ENCODE measurements at regions not wholly inside any gene's neighbourhood (a gene's known extent, or its start where the extent isn't known, plus 50 kb on each side); places are given as distances from the start of the nearest gene placed in this dataset.
"Not testable (repeated sequence)": the region's sequence is repeated elsewhere in the genome, so short reads cannot be mapped to it uniquely, and the experiment has no call there.

- Mint-ChIP-seq H3K36me3 (no peaks in the 10 kb centered on the region), H3K9me3 (peaks cover 9 to 17% of the 10 kb centered on the region in 2 donors), H3K27ac (no peak overlapping the region)
- DNase-seq (ENCODE audit: low spot score in 2 of 2) (no peak), ATAC-seq (no peak)
These were observed 654.2 kb downstream of the TENT5A start for GRCh38 chr6:81098109-81098814.

- H3K36me3 Mint-ChIP-seq; DNase-seq (ENCODE audit: low spot score in 2 of 2); H3K27ac Mint-ChIP-seq; ATAC-seq: not testable (repeated sequence)
- peaks cover 8 to 10% of the 10 kb centered on the region in 2 donors for H3K9me3 Mint-ChIP-seq
These were observed 656.0 kb downstream of the TENT5A start for GRCh38 chr6:81096464-81096863.

GRCh38 chr6:81093051-81093450, 659.4 kb downstream of the TENT5A start:
- no peak for ATAC-seq
- Mint-ChIP-seq H3K27ac (no peak overlapping the region), H3K36me3 (no peaks in the 10 kb centered on the region), H3K9me3 (peaks cover 4 to 8% of the 10 kb centered on the region in 2 donors)
- no peak for DNase-seq (ENCODE audit: low spot score in 2 of 2)

- no peaks in the 10 kb centered on the region for H3K36me3 Mint-ChIP-seq
These were observed 664.3 kb downstream of the TENT5A start for GRCh38 chr6:81088145-81088544.

GRCh38 chr6:81086991-81087390, 665.5 kb downstream of the TENT5A start:
- DNase-seq (ENCODE audit: low spot score in 2 of 2), result no peak
- Mint-ChIP-seq H3K27ac (no peak overlapping the region), H3K36me3 (no peaks in the 10 kb centered on the region), H3K9me3 (no peaks in the 10 kb centered on the region)
- ATAC-seq, result no peak

More at GRCh38 chr6:81088145-81088544, 664.3 kb downstream of the TENT5A start:
- ATAC-seq, result no peak
- peaks cover under 1 to 2% of the 10 kb centered on the region in 2 donors for H3K9me3 Mint-ChIP-seq
- DNase-seq (ENCODE audit: low spot score in 2 of 2), result no peak
- H3K27ac Mint-ChIP-seq, result no peak overlapping the region

GRCh38 chr6:81085431-81085790, 667.1 kb downstream of the TENT5A start:
- H3K36me3 Mint-ChIP-seq, result no peaks in the 10 kb centered on the region

GRCh38 chr6:81084776-81085430, 667.6 kb downstream of the TENT5A start:
- no peak for ATAC-seq
- no peak overlapping the region for H3K27ac Mint-ChIP-seq
- no peaks in the 10 kb centered on the region for H3K9me3 Mint-ChIP-seq
- no peak for DNase-seq (ENCODE audit: low spot score in 2 of 2)
- H3K36me3 Mint-ChIP-seq, result no peaks in the 10 kb centered on the region

More at GRCh38 chr6:81085431-81085790, 667.1 kb downstream of the TENT5A start:
- no peak for ATAC-seq
- DNase-seq (ENCODE audit: low spot score in 2 of 2), result no peak
- Mint-ChIP-seq H3K27ac (no peak overlapping the region), H3K9me3 (no peaks in the 10 kb centered on the region)

- DNase-seq (ENCODE audit: low spot score in 2 of 2) (no peak), ATAC-seq (no peak)
- no peaks in the 10 kb centered on the region for H3K36me3 Mint-ChIP-seq
- peaks cover 3 to 10% of the 10 kb centered on the region in 2 donors for H3K9me3 Mint-ChIP-seq
- no peak overlapping the region for H3K27ac Mint-ChIP-seq
These were observed 676.5 kb downstream of the TENT5A start for GRCh38 chr6:81075974-81076373.

GRCh38 chr6:81073318-81073717, 679.2 kb downstream of the TENT5A start:
- H3K27ac Mint-ChIP-seq, result no peak overlapping the region
- DNase-seq (ENCODE audit: low spot score in 2 of 2) (no peak), ATAC-seq (no peak)
- H3K9me3 Mint-ChIP-seq, result peaks cover 3 to 10% of the 10 kb centered on the region in 2 donors
- no peaks in the 10 kb centered on the region for H3K36me3 Mint-ChIP-seq

- Mint-ChIP-seq H3K9me3 (peaks cover 3 to 10% of the 10 kb centered on the region in 2 donors), H3K27ac (no peak overlapping the region), H3K36me3 (no peaks in the 10 kb centered on the region)
- ATAC-seq, result no peak
- no peak for DNase-seq (ENCODE audit: low spot score in 2 of 2)
These were observed 681.4 kb downstream of the TENT5A start for GRCh38 chr6:81071121-81071520.

GRCh38 chr6:81067057-81067456, 685.4 kb downstream of the TENT5A start:
- H3K27ac Mint-ChIP-seq, result no peak overlapping the region
- no peaks in the 10 kb centered on the region for H3K36me3 Mint-ChIP-seq
- DNase-seq (ENCODE audit: low spot score in 2 of 2) (no peak), ATAC-seq (no peak)
- peaks cover 3 to 10% of the 10 kb centered on the region in 2 donors for H3K9me3 Mint-ChIP-seq

- Mint-ChIP-seq H3K27ac (no peak overlapping the region), H3K9me3 (peaks cover 0 to 3% of the 10 kb centered on the region in 2 donors), H3K36me3 (no peaks in the 10 kb centered on the region)
- ATAC-seq (no peak), DNase-seq (ENCODE audit: low spot score in 2 of 2) (no peak)
These were observed 688.6 kb downstream of the TENT5A start for GRCh38 chr6:81063891-81064290.

GRCh38 chr6:81054036-81054435, 698.4 kb downstream of the TENT5A start:
- Mint-ChIP-seq H3K9me3 (peaks cover 3 to 4% of the 10 kb centered on the region in 2 donors), H3K27ac (no peak overlapping the region), H3K36me3 (no peaks in the 10 kb centered on the region)
- DNase-seq (ENCODE audit: low spot score in 2 of 2), result no peak
- ATAC-seq, result no peak

- ATAC-seq, result no peak
- peak overlapping the region in 1 of 2 donors; percentile 11 for H3K27ac Mint-ChIP-seq
- H3K36me3 Mint-ChIP-seq, result no peaks in the 10 kb centered on the region
- no peak for DNase-seq (ENCODE audit: low spot score in 2 of 2)
- no peaks in the 10 kb centered on the region for H3K9me3 Mint-ChIP-seq
These were observed 700.5 kb downstream of the TENT5A start for GRCh38 chr6:81051952-81052351.

- no peak overlapping the region for H3K27ac Mint-ChIP-seq
- DNase-seq (ENCODE audit: low spot score in 2 of 2), result no peak
- H3K36me3 Mint-ChIP-seq, result no peaks in the 10 kb centered on the region
- no peak for ATAC-seq
- H3K9me3 Mint-ChIP-seq, result no peaks in the 10 kb centered on the region
These were observed 702.9 kb downstream of the TENT5A start for GRCh38 chr6:81049425-81050042.

- ATAC-seq (no peak), DNase-seq (ENCODE audit: low spot score in 2 of 2) (no peak)
- H3K36me3 Mint-ChIP-seq, result no peaks in the 10 kb centered on the region
- peaks cover 5 to 10% of the 10 kb centered on the region in 2 donors for H3K9me3 Mint-ChIP-seq
- no peak overlapping the region for H3K27ac Mint-ChIP-seq
These were observed 721.1 kb downstream of the TENT5A start for GRCh38 chr6:81031416-81031815.

GRCh38 chr6:81026041-81026553, 726.4 kb downstream of the TENT5A start:
- no peak for DNase-seq (ENCODE audit: low spot score in 2 of 2)
- no peak for ATAC-seq
- Mint-ChIP-seq H3K27ac (no peak overlapping the region), H3K9me3 (peaks cover 0 to 4% of the 10 kb centered on the region in 2 donors), H3K36me3 (no peaks in the 10 kb centered on the region)

Data from activated naive CD4-positive, alpha-beta T cell treated with anti-CD3 and anti-CD28 coated beads, Interleukin-2, amount 50 U/mL, for 72 hours (primary cell).